Type B pancreatic cell (in vitro differentiated cells): ENCODE measurements at regions not wholly inside any gene's neighbourhood (a gene's known extent, or its start where the extent isn't known, plus 50 kb on each side); places are given as distances from the start of the nearest gene placed in this dataset.
"Not testable (repeated sequence)": the region's sequence is repeated elsewhere in the genome, so short reads cannot be mapped to it uniquely, and the experiment has no call there.

ENCODE experiments used
- DNase-seq: peaks from one replicate; pipeline ENCODE4 v3.0.0; 2021; ENCODE audit warnings: mixed read lengths; ENCODE audit not compliant: unreplicated experiment; ENCODE audit errors: extremely low spot score
- H3K27ac Mint-ChIP-seq: 2 replicates; pipeline ENCODE4 v1.8.0; 2021; ENCODE audit warnings: mild to moderate bottlenecking, mixed read lengths
- H3K27me3 Mint-ChIP-seq: 2 replicates; pipeline ENCODE4 v1.8.0; 2021; ENCODE audit warnings: mixed read lengths
- H3K36me3 Mint-ChIP-seq: 2 replicates; pipeline ENCODE4 v1.8.0; 2021; ENCODE audit warnings: mixed read lengths
- H3K4me1 Mint-ChIP-seq: one replicate; pipeline ENCODE4 v1.8.0; 2021; ENCODE audit warnings: mixed read lengths; ENCODE audit not compliant: unreplicated experiment
- H3K4me3 Mint-ChIP-seq: 2 replicates; pipeline ENCODE4 v1.8.0; 2021; ENCODE audit warnings: mild to moderate bottlenecking, mixed read lengths
- H3K9me3 Mint-ChIP-seq: 2 replicates; pipeline ENCODE4 v1.8.0; 2021; ENCODE audit warnings: mixed read lengths
- CTCF ChIP-seq: fragments of 200-600 bp; sonication (generic); conservative IDR thresholded peaks from 2 replicates; pipeline ENCODE4 v1.5.0; 2021; ENCODE audit warnings: antibody characterized with exemption, mild to moderate bottlenecking

- Mint-ChIP-seq H3K27me3 (no peaks in the 10 kb centered on the region), H3K27ac (no peak overlapping the region), H3K9me3 (no peaks in the 10 kb centered on the region), H3K4me1 (peaks cover 16% of the 10 kb centered on the region), H3K36me3 (no peaks in the 10 kb centered on the region), H3K4me3 (no peak overlapping the region)
- DNase-seq, result no peak
- no peak for TF ChIP-seq CTCF
Observed at GRCh38 chr4:26192899-26193869, 127.6 kb upstream of the RBPJ start.

- peaks cover 3% of the 10 kb centered on the region for H3K27me3 Mint-ChIP-seq
- H3K4me1 Mint-ChIP-seq, result peaks cover 16% of the 10 kb centered on the region
- no peak for DNase-seq
- no peak overlapping the region for H3K27ac Mint-ChIP-seq
- no peak for TF ChIP-seq CTCF
- H3K4me3 Mint-ChIP-seq, result no peak overlapping the region
- H3K36me3 Mint-ChIP-seq, result no peaks in the 10 kb centered on the region
- H3K9me3 Mint-ChIP-seq, result no peaks in the 10 kb centered on the region
Observed at GRCh38 chr4:26194764-26195163, 126.0 kb upstream of the RBPJ start.

- H3K36me3 Mint-ChIP-seq, result no peaks in the 10 kb centered on the region
- H3K9me3 Mint-ChIP-seq, result no peaks in the 10 kb centered on the region
- no peak for TF ChIP-seq CTCF
- no peak for DNase-seq
- H3K4me3 Mint-ChIP-seq, result no peak overlapping the region
- no peak overlapping the region for H3K27ac Mint-ChIP-seq
- peaks cover 14% of the 10 kb centered on the region for H3K27me3 Mint-ChIP-seq
- peaks cover 12% of the 10 kb centered on the region for H3K4me1 Mint-ChIP-seq
Observed at GRCh38 chr4:26196567-26196966, 124.2 kb upstream of the RBPJ start.

GRCh38 chr4:26197018-26197779 is 123.6 kb upstream of the RBPJ start:
- no peak for DNase-seq
- H3K36me3 Mint-ChIP-seq, result no peaks in the 10 kb centered on the region
- H3K4me3 Mint-ChIP-seq, result no peak overlapping the region
- TF ChIP-seq CTCF, result no peak
- H3K4me1 Mint-ChIP-seq, result peaks cover 12% of the 10 kb centered on the region
- H3K27ac Mint-ChIP-seq, result no peak overlapping the region
- peaks cover 17% of the 10 kb centered on the region for H3K27me3 Mint-ChIP-seq
- H3K9me3 Mint-ChIP-seq, result no peaks in the 10 kb centered on the region

- not testable (repeated sequence) for H3K36me3 Mint-ChIP-seq, H3K27ac Mint-ChIP-seq, DNase-seq, H3K4me1 Mint-ChIP-seq, H3K9me3 Mint-ChIP-seq, H3K4me3 Mint-ChIP-seq
- peaks cover 23% of the 10 kb centered on the region for H3K27me3 Mint-ChIP-seq
Observed at GRCh38 chr4:26198931-26199330, 121.9 kb upstream of the RBPJ start.

- peaks cover 23% of the 10 kb centered on the region for H3K27me3 Mint-ChIP-seq
- no peak overlapping the region for H3K4me3 Mint-ChIP-seq
- no peaks in the 10 kb centered on the region for H3K36me3 Mint-ChIP-seq
- no peaks in the 10 kb centered on the region for H3K9me3 Mint-ChIP-seq
- no peak for DNase-seq
- H3K27ac Mint-ChIP-seq, result no peak overlapping the region
- no peak for TF ChIP-seq CTCF
- peaks cover 4% of the 10 kb centered on the region for H3K4me1 Mint-ChIP-seq
Observed at GRCh38 chr4:26199596-26199995, 121.2 kb upstream of the RBPJ start.
